Smooth muscle cell (in vitro differentiated cells): ENCODE measurements at regions not wholly inside any gene's neighbourhood (a gene's known extent, or its start where the extent isn't known, plus 50 kb on each side); places are given as distances from the start of the nearest gene placed in this dataset.

Experiments
- DNase-seq: peaks from one replicate; lab custom pipeline; 2025; ENCODE audit not compliant: unreplicated experiment; lab: John Stamatoyannopoulos, UW
- H2AFZ ChIP-seq: fragments of 200-600 bp; sonication (generic); 2 replicates; pipeline ENCODE4 v1.6.0; 2016; ENCODE audit warnings: antibody characterized with exemption, low read depth, mild to moderate bottlenecking
- H3F3A ChIP-seq: fragments of 200-600 bp; sonication (generic); 2 replicates; pipeline ENCODE4 v1.6.0; 2017; ENCODE audit warnings: antibody characterized with exemption, low read depth
- H3K27ac ChIP-seq: fragments of 200-600 bp; sonication (generic); 2 replicates; pipeline ENCODE4 v1.5.1; 2016; ENCODE audit warnings: low read depth, mild to moderate bottlenecking
- H3K27me3 ChIP-seq: fragments of 200-600 bp; sonication (generic); 2 replicates; pipeline ENCODE4 v1.6.1; 2016; ENCODE audit warnings: low read depth, mild to moderate bottlenecking
- H3K36me3 ChIP-seq: fragments of 200-600 bp; sonication (generic); 2 replicates; pipeline ENCODE4 v1.5.1; 2016; ENCODE audit warnings: low read depth
- H3K4me1 ChIP-seq: fragments of 200-600 bp; sonication (generic); 2 replicates; pipeline ENCODE4 v1.5.1; 2016; ENCODE audit warnings: low read depth
- H3K4me2 ChIP-seq: fragments of 200-600 bp; sonication (generic); 2 replicates; pipeline ENCODE4 v1.6.0; 2016; ENCODE audit warnings: mild to moderate bottlenecking
- H3K4me3 ChIP-seq: fragments of 200-600 bp; sonication (generic); 2 replicates; pipeline ENCODE4 v1.5.1; 2016; ENCODE audit warnings: mild to moderate bottlenecking
- H3K79me2 ChIP-seq: fragments of 200-600 bp; sonication (generic); 2 replicates; pipeline ENCODE4 v1.6.0; 2016; ENCODE audit warnings: low read depth, mild to moderate bottlenecking
- H3K9ac ChIP-seq: fragments of 200-600 bp; sonication (generic); 2 replicates; pipeline ENCODE4 v1.6.0; 2016; ENCODE audit warnings: low read depth
- H3K9me3 ChIP-seq: fragments of 200-600 bp; sonication (generic); replicated peaks from 2 replicates; pipeline ENCODE4 v1.5.1; 2016; ENCODE audit warnings: low read depth
- H4K20me1 ChIP-seq: fragments of 200-600 bp; sonication (generic); 2 replicates; pipeline ENCODE4 v1.6.0; 2016; ENCODE audit warnings: low read depth
- WGBS: methylation state at CpG from one replicate; pipeline ENCODE4 v1.1.7; 2016; ENCODE audit warnings: low lambda C conversion rate; 5-methylcytosine and 5-hydroxymethylcytosine counted together
- TF ChIP-seq, protein P1 (sequence below): fragments of 200-600 bp; sonication (generic); IDR thresholded peaks from 2 replicates; pipeline ENCODE4 v1.5.1; 2017; ENCODE audit warnings: borderline replicate concordance, mild to moderate bottlenecking, antibody characterized with exemption; ENCODE audit not compliant: insufficient read depth, poor library complexity, severe bottlenecking

DNA sequence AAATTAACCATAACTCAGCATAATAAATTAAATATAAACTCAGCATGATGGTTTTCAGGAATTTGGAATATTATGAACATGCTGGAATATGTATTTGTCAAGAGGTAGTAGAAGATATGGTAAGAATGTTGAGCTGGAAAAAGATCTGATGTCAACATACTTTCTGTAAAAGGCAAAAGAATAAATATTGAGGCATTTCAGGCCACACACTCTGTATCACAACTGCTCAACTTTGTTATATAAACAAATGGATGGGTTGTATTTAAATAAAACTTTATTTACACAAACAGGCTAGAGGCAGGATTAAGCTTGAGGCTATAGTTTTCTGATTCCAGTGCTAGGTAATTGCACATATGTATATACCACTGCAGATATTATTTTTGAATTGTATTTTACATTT is 1409.4 kb downstream of the MRPL39 start:
- H3K36me3 ChIP-seq: no peaks in the 10 kb centered on the region
- no peak overlapping the region for H2AFZ ChIP-seq
- H3K27me3 ChIP-seq: no peaks in the 10 kb centered on the region
- no peaks in the 10 kb centered on the region for H4K20me1 ChIP-seq
- H3K79me2 ChIP-seq: no peaks in the 10 kb centered on the region
- H3K4me3 ChIP-seq: no peak overlapping the region
- no peaks in the 10 kb centered on the region for H3F3A ChIP-seq
- TF ChIP-seq, protein P1, sequence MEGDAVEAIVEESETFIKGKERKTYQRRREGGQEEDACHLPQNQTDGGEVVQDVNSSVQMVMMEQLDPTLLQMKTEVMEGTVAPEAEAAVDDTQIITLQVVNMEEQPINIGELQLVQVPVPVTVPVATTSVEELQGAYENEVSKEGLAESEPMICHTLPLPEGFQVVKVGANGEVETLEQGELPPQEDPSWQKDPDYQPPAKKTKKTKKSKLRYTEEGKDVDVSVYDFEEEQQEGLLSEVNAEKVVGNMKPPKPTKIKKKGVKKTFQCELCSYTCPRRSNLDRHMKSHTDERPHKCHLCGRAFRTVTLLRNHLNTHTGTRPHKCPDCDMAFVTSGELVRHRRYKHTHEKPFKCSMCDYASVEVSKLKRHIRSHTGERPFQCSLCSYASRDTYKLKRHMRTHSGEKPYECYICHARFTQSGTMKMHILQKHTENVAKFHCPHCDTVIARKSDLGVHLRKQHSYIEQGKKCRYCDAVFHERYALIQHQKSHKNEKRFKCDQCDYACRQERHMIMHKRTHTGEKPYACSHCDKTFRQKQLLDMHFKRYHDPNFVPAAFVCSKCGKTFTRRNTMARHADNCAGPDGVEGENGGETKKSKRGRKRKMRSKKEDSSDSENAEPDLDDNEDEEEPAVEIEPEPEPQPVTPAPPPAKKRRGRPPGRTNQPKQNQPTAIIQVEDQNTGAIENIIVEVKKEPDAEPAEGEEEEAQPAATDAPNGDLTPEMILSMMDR: no peak
- no peak overlapping the region for H3K27ac ChIP-seq
- H3K9me3 ChIP-seq: no peaks in the 10 kb centered on the region
- no peak overlapping the region for H3K9ac ChIP-seq
- no peak for DNase-seq
- no peak overlapping the region for H3K4me2 ChIP-seq
- no peaks in the 10 kb centered on the region for H3K4me1 ChIP-seq

DNA sequence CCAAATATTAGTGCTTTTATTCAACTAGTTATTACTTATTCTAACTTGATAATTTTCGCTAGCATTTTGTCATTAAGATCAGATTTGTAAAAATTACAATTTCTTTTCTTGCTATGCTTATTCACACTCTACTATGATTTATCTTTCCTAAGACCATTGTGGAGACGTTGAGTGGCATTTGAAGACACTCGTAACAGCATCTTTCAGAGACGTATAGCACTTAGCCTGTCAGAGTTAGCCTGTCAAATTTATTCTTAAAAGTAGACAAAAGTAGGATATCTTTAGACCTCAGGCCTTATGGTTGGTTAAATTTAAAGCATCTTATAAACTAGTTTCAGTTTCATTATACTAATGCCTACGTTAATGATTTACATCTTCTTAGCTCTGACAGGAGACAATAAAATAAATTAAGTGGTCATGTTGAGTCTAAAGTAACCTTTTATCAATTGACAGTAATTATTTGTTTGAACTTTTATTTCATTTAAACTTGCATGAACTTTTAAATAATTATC is 1410.1 kb downstream of the MRPL39 start:
- TF ChIP-seq, protein P1: no peak
- WGBS: 69% methylated on average over 5 of the region's 5 CpGs
- no peaks in the 10 kb centered on the region for H3K79me2 ChIP-seq
- H4K20me1 ChIP-seq: no peaks in the 10 kb centered on the region
- no peaks in the 10 kb centered on the region for H3K27me3 ChIP-seq
- no peak overlapping the region for H3K4me2 ChIP-seq
- DNase-seq: no peak
- no peak overlapping the region for H3K9ac ChIP-seq
- no peaks in the 10 kb centered on the region for H3K9me3 ChIP-seq
- no peaks in the 10 kb centered on the region for H3K36me3 ChIP-seq
- H3K27ac ChIP-seq: no peak overlapping the region
- H3F3A ChIP-seq: no peaks in the 10 kb centered on the region
- no peaks in the 10 kb centered on the region for H3K4me1 ChIP-seq
- H3K4me3 ChIP-seq: no peak overlapping the region
- no peak overlapping the region for H2AFZ ChIP-seq

DNA sequence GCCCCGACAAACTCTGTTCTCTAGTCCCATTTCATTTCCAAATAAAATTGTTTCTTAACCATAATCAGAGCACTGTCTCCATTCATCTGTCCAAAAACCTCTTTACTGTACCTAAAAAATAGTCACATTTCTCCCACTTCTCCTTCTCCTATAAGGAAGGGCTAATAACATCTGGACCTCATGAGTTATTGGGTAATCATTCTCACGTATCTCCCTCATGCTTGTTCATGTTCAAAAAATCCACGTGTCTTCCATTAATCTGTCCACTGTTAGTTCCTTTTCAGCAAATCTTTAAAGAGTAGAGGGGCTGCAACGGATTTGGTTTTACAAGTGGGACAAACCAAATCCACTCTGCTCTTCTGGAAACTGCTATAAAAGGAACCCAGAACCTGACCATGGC is 1418.8 kb downstream of the MRPL39 start:
- DNase-seq: no peak

DNA sequence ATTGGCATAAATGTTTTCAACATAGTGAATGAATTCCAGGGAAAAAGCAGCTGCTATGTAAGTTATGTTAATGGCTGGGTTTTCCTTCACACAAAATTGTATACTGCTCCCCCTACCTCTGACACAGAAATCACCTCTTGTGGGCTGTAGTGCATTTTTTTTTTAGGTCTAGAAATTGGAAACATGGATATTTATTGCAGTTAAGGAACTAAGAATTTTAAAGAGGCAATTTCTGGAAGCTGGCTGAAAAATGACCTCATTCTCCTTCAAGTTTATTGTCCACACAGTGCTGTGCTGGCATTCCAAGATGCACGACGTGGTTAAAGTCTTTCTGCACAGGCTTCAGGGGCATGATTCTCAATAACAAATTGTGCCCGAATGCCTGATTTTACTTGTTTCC is 1424.2 kb downstream of the MRPL39 start:
- no peak overlapping the region for H3K9ac ChIP-seq
- DNase-seq: no peak
- no peaks in the 10 kb centered on the region for H3K79me2 ChIP-seq
- peaks cover 3% of the 10 kb centered on the region for H3K9me3 ChIP-seq
- no peaks in the 10 kb centered on the region for H3K36me3 ChIP-seq
- 72% methylated on average over 3 of the region's 3 CpGs for WGBS
- no peak overlapping the region for H2AFZ ChIP-seq
- TF ChIP-seq, protein P1: no peak
- H4K20me1 ChIP-seq: no peaks in the 10 kb centered on the region
- H3K4me1 ChIP-seq: no peaks in the 10 kb centered on the region
- no peaks in the 10 kb centered on the region for H3K27me3 ChIP-seq
- H3K27ac ChIP-seq: no peak overlapping the region
- no peak overlapping the region for H3K4me3 ChIP-seq
- H3K4me2 ChIP-seq: no peak overlapping the region
- no peaks in the 10 kb centered on the region for H3F3A ChIP-seq

More for the DNA sequence above, 1418.8 kb downstream of the MRPL39 start:
- Histone ChIP-seq H2AFZ (no peak overlapping the region), H4K20me1 (no peaks in the 10 kb centered on the region), H3K4me2 (no peak overlapping the region), H3K27ac (no peak overlapping the region), H3K27me3 (no peaks in the 10 kb centered on the region), H3K9me3 (no peaks in the 10 kb centered on the region), H3K4me3 (no peak overlapping the region), H3K9ac (no peak overlapping the region), H3F3A (no peaks in the 10 kb centered on the region), H3K79me2 (no peaks in the 10 kb centered on the region), H3K36me3 (no peaks in the 10 kb centered on the region), H3K4me1 (no peaks in the 10 kb centered on the region)
- 54% methylated on average over 4 of the region's 4 CpGs for WGBS
- TF ChIP-seq, protein P1: no peak
